ENCODE measurements at regions not wholly inside any gene's neighbourhood (a gene's known extent, or its start where the extent isn't known, plus 50 kb on each side); places are given as distances from the start of the nearest gene placed in this dataset.
A peak's percentile ranks its signal among the peaks of the same experiment; 100 is the strongest.

DNA sequence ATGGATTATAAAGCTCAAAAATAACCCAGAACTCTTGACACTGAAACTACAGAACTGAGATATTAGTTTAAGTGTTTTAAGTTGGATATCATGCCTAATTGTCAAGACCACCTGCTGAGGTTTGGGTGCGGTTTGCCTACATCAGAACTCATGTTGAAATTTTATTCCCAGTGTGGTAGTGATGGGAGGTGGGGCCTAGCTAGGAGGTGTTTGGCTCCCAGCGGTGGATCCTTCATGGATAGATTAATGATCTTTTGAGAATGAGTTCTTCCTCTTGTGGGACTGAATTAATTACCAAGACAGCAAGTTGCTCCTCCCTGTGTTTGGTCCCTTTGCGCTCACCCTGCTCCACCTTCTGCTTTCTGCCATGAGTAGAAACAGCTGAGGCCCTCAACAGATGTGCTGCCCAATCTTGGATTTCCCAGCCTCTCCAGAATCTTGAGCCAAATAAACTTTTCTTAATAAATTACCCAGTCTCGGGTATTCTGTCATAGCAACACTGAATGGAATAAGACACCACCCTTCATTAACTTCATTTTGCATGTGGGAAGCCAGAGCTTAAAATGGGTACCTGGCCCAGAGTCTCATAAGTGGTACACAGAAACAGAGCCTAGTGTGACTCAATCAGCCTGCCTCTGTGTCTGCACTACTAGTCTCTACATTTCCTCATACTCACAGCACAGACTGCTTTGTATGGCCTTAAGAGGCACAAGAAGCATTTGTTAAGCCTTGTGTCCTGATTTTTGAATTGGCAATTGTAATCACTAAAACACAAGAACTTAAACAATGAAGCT lies 158.4 kb downstream of the IBTK start:
- no peaks in the 10 kb centered on the region for H3K4me1 ChIP-seq (ENCODE audit: control insufficient read depth, insufficient read depth, low read length)
- no peak overlapping the region for H3K4me3 ChIP-seq (ENCODE audit: low read depth, low read length)
- CTCF ChIA-PET: interaction anchor here (0.7 kb wide), 1 partner anchor 42 kb away, joined by 3 read pairs; no protein-coding TSS in a partner anchor
- no peaks in the 10 kb centered on the region for H3K9me3 ChIP-seq (ENCODE audit: control insufficient read depth, insufficient read depth, low read depth, low read length)
- TF ChIP-seq ZNF777 (tag by site-specific recombination; IDR thresholded peaks at IDR 0.05; ENCODE audit: borderline replicate concordance) (no peak), KLF8 (tag by site-specific recombination; IDR thresholded peaks at IDR 0.05) (no peak), WT1 (tag by site-specific recombination; IDR thresholded peaks at IDR 0.05) (no peak), ZNF266 (tag by site-specific recombination; IDR thresholded peaks at IDR 0.05; ENCODE audit: low read depth) (no peak), KLF10 (tag by site-specific recombination; IDR thresholded peaks at IDR 0.05) (no peak), GLI2 (tag by site-specific recombination; IDR thresholded peaks at IDR 0.05; ENCODE audit: borderline replicate concordance, low read depth) (no peak), SP3 (tag by site-specific recombination; IDR thresholded peaks at IDR 0.05) (no peak)
- TF ChIP-seq, protein P1, sequence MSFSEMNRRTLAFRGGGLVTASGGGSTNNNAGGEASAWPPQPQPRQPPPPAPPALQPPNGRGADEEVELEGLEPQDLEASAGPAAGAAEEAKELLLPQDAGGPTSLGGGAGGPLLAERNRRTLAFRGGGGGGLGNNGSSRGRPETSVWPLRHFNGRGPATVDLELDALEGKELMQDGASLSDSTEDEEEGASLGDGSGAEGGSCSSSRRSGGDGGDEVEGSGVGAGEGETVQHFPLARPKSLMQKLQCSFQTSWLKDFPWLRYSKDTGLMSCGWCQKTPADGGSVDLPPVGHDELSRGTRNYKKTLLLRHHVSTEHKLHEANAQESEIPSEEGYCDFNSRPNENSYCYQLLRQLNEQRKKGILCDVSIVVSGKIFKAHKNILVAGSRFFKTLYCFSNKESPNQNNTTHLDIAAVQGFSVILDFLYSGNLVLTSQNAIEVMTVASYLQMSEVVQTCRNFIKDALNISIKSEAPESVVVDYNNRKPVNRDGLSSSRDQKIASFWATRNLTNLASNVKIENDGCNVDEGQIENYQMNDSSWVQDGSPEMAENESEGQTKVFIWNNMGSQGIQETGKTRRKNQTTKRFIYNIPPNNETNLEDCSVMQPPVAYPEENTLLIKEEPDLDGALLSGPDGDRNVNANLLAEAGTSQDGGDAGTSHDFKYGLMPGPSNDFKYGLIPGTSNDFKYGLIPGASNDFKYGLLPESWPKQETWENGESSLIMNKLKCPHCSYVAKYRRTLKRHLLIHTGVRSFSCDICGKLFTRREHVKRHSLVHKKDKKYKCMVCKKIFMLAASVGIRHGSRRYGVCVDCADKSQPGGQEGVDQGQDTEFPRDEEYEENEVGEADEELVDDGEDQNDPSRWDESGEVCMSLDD (tag by site-specific recombination; IDR thresholded peaks at IDR 0.05): no peak
- H3K36me3 ChIP-seq (ENCODE audit: control insufficient read depth in 2 of 2, insufficient read depth in 1 of 2, low read length in 2 of 2): no peaks in the 10 kb centered on the region
- H3K27ac ChIP-seq (ENCODE audit: extremely low read depth, low read depth, low read length): no peak overlapping the region
- POLR2A ChIA-PET: interaction anchor here (0.7 kb wide), 1 partner anchor 10 kb away, joined by 3 read pairs; no protein-coding TSS in a partner anchor

DNA sequence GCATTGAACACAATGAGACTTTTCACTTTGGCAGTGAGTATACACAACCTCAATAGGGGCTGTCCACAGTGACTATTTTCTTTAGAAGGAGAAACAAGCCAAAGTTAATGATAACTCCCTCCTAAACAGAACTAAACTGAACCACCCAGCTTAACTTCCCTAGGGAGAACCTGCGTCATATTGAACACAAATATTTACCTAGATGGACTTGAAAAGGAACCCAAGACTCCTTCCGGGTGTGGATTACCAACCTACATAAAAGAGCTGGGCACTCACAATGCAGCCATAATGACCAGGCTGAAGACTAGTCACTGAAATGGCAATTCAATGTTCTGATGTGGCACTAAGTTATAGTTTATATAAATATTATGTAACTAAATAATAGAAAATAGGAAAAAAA lies 160.6 kb downstream of the IBTK start:
- H3K36me3 ChIP-seq (ENCODE audit: control insufficient read depth in 2 of 2, insufficient read depth in 1 of 2, low read length in 2 of 2): no peaks in the 10 kb centered on the region
- POLR2A ChIA-PET: no interaction called here
- TF ChIP-seq, protein P2, sequence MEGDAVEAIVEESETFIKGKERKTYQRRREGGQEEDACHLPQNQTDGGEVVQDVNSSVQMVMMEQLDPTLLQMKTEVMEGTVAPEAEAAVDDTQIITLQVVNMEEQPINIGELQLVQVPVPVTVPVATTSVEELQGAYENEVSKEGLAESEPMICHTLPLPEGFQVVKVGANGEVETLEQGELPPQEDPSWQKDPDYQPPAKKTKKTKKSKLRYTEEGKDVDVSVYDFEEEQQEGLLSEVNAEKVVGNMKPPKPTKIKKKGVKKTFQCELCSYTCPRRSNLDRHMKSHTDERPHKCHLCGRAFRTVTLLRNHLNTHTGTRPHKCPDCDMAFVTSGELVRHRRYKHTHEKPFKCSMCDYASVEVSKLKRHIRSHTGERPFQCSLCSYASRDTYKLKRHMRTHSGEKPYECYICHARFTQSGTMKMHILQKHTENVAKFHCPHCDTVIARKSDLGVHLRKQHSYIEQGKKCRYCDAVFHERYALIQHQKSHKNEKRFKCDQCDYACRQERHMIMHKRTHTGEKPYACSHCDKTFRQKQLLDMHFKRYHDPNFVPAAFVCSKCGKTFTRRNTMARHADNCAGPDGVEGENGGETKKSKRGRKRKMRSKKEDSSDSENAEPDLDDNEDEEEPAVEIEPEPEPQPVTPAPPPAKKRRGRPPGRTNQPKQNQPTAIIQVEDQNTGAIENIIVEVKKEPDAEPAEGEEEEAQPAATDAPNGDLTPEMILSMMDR (tag by site-specific recombination; IDR thresholded peaks at IDR 0.05): no peak
- TF ChIP-seq ZNF560 (tag by site-specific recombination; IDR thresholded peaks at IDR 0.05; ENCODE audit: borderline replicate concordance) (no peak), ZSCAN16 (tag by site-specific recombination; IDR thresholded peaks at IDR 0.05) (no peak)
- TF ChIP-seq, protein P3, sequence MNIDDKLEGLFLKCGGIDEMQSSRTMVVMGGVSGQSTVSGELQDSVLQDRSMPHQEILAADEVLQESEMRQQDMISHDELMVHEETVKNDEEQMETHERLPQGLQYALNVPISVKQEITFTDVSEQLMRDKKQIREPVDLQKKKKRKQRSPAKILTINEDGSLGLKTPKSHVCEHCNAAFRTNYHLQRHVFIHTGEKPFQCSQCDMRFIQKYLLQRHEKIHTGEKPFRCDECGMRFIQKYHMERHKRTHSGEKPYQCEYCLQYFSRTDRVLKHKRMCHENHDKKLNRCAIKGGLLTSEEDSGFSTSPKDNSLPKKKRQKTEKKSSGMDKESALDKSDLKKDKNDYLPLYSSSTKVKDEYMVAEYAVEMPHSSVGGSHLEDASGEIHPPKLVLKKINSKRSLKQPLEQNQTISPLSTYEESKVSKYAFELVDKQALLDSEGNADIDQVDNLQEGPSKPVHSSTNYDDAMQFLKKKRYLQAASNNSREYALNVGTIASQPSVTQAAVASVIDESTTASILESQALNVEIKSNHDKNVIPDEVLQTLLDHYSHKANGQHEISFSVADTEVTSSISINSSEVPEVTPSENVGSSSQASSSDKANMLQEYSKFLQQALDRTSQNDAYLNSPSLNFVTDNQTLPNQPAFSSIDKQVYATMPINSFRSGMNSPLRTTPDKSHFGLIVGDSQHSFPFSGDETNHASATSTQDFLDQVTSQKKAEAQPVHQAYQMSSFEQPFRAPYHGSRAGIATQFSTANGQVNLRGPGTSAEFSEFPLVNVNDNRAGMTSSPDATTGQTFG (tag by site-specific recombination; IDR thresholded peaks at IDR 0.05; ENCODE audit: borderline replicate concordance): no peak
- no peak overlapping the region for H3K4me3 ChIP-seq (ENCODE audit: low read depth, low read length)
- H3K9me3 ChIP-seq (ENCODE audit: control insufficient read depth, insufficient read depth, low read depth, low read length): no peaks in the 10 kb centered on the region
- no peaks in the 10 kb centered on the region for H3K4me1 ChIP-seq (ENCODE audit: control insufficient read depth, insufficient read depth, low read length)
- H3K27ac ChIP-seq (ENCODE audit: extremely low read depth, low read depth, low read length): no peak overlapping the region
- CTCF ChIA-PET: no interaction called here

DNA sequence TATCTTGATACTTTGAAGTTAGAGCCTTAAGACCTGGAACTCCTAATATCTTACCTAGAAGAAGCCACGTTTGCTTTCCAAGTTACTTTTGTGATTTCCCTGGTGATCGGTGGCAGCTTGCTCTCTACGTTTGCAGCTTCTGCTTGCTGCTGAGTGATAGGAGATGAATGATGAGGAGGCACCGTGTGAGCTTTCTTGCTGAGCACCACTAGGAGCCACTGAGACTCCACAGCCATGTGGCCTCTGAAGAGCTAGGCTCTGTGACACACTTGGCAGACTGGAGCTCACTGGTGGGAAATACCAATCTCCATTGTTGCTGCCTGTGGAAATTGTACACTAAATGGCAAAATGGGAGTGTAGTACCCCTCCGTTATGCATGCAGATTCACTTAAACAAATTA lies 161.8 kb downstream of the IBTK start:
- H3K4me3 ChIP-seq (ENCODE audit: low read depth, low read length): no peak overlapping the region
- H3K36me3 ChIP-seq (ENCODE audit: control insufficient read depth in 2 of 2, insufficient read depth in 1 of 2, low read length in 2 of 2): no peaks in the 10 kb centered on the region
- H3K9me3 ChIP-seq (ENCODE audit: control insufficient read depth, insufficient read depth, low read depth, low read length): no peaks in the 10 kb centered on the region
- CTCF ChIA-PET: interaction anchor here (1.1 kb wide), 1 partner anchor 9 kb away, joined by 3 read pairs; no protein-coding TSS in a partner anchor
- TF ChIP-seq, protein P2 (tag by site-specific recombination; IDR thresholded peaks at IDR 0.05): 0 out of 2 replicates have a peak, but pooled peaks have one; percentile 18
- TF ChIP-seq SP7 (tag by site-specific recombination; IDR thresholded peaks at IDR 0.05): no peak
- no peak for TF ChIP-seq ZNF366 (tag by site-specific recombination; conservative IDR thresholded peaks at IDR 0.05)
- TF ChIP-seq ZNF654 (tag by site-specific recombination; IDR thresholded peaks at IDR 0.05; ENCODE audit: low read depth): peak; percentile 18; the same call in 1 of the 2 replicates
- 0 out of 2 replicates have a peak, but pooled peaks have one; percentile 28 for TF ChIP-seq ZIC2 (tag by site-specific recombination; IDR thresholded peaks at IDR 0.05)
- POLR2A ChIA-PET: no interaction called here
- H3K27ac ChIP-seq (ENCODE audit: extremely low read depth, low read depth, low read length): no peak overlapping the region
- no peaks in the 10 kb centered on the region for H3K4me1 ChIP-seq (ENCODE audit: control insufficient read depth, insufficient read depth, low read length)

Measured in HEK293 (cell line).